SU-DHL-6 (cell line): ENCODE measurements at regions not wholly inside any gene's neighbourhood (a gene's known extent, or its start where the extent isn't known, plus 50 kb on each side); places are given as distances from the start of the nearest gene placed in this dataset.

Experiments used
- H2AFZ ChIP-seq: fragments of 200-600 bp; sonication (generic); 2 replicates; pipeline ENCODE4 v1.6.1; 2014; ENCODE audit warnings: low read depth, mild to moderate bottlenecking, moderate library complexity, mixed read lengths, antibody characterized with exemption, low read length; ENCODE audit not compliant: severe bottlenecking
- H3F3A ChIP-seq: fragments of 200-600 bp; shearing (Covaris generic); 2 replicates; pipeline ENCODE4 v1.6.0; 2016; ENCODE audit warnings: antibody characterized with exemption, mild to moderate bottlenecking; ENCODE audit not compliant: insufficient read depth
- H3K27ac ChIP-seq: fragments of 200-600 bp; sonication (generic); 2 replicates; pipeline ENCODE4 v1.5.1; 2016; ENCODE audit warnings: low read depth, mild to moderate bottlenecking, low read length, moderate library complexity, mixed read lengths
- H3K27me3 ChIP-seq: fragments of 200-600 bp; sonication (generic), shearing (Covaris generic); 2 replicates; pipeline ENCODE4 v1.6.0; 2014; ENCODE audit warnings: mild to moderate bottlenecking, low read length
- H3K36me3 ChIP-seq: fragments of 200-600 bp; sonication (generic); 2 replicates; pipeline ENCODE4 v1.6.1; 2014; ENCODE audit warnings: mild to moderate bottlenecking, low read length, mixed read lengths
- H3K4me2 ChIP-seq: fragments of 300-600, 200-600 bp; shearing (Covaris generic), sonication (generic); 2 replicates; pipeline ENCODE4 v1.6.0; 2014; ENCODE audit warnings: low read length, low read depth, mild to moderate bottlenecking; ENCODE audit not compliant: poor library complexity, severe bottlenecking
- H3K4me3 ChIP-seq: fragments of 200-600 bp; sonication (generic); 2 replicates; pipeline ENCODE4 v1.5.1; 2014; ENCODE audit warnings: antibody characterized with exemption, low read length, mild to moderate bottlenecking, mixed read lengths; ENCODE audit not compliant: insufficient read depth, poor library complexity, severe bottlenecking
- H3K79me2 ChIP-seq: fragments of 200-600 bp; sonication (generic); 2 replicates; pipeline ENCODE4 v1.6.1; 2014; ENCODE audit warnings: mild to moderate bottlenecking, low read length, moderate library complexity; ENCODE audit not compliant: insufficient read depth
- H3K9ac ChIP-seq: fragments of 200-600 bp; sonication (generic); 2 replicates; pipeline ENCODE4 v1.7.0; 2014; ENCODE audit warnings: mild to moderate bottlenecking, low read length
- H3K9me2 ChIP-seq: fragments of 200-600 bp; sonication (generic); replicated peaks from 2 replicates; pipeline ENCODE4 v1.6.1; 2014; ENCODE audit warnings: low read length; ENCODE audit not compliant: insufficient read depth
- H3K9me3 ChIP-seq: fragments of 200-600 bp; sonication (generic); 2 replicates; pipeline ENCODE4 v1.6.1; 2014; ENCODE audit warnings: low read length, mixed read lengths; ENCODE audit not compliant: insufficient read depth
- H4K20me1 ChIP-seq: fragments of 200-600 bp; sonication (generic); 2 replicates; pipeline ENCODE4 v1.6.1; 2014; ENCODE audit warnings: low read depth, mild to moderate bottlenecking, antibody characterized with exemption, low read length, moderate library complexity, mixed read lengths
- EZH2phosphoT487 ChIP-seq: fragments of 200-600 bp; sonication (generic), shearing (Covaris generic); conservative IDR thresholded peaks from 2 replicates; pipeline ENCODE4 v1.6.1; 2018; ENCODE audit warnings: mild to moderate bottlenecking, antibody characterized with exemption, low read length, moderate library complexity, mixed read lengths
- TF ChIP-seq, protein P1 (sequence below): fragments of 200-600 bp; sonication (generic); IDR thresholded peaks from one replicate; pipeline ENCODE4 v1.5.1; 2017; ENCODE audit warnings: antibody characterized with exemption, mild to moderate bottlenecking, low read length, moderate library complexity; ENCODE audit not compliant: insufficient read depth, poor library complexity, severe bottlenecking

DNA sequence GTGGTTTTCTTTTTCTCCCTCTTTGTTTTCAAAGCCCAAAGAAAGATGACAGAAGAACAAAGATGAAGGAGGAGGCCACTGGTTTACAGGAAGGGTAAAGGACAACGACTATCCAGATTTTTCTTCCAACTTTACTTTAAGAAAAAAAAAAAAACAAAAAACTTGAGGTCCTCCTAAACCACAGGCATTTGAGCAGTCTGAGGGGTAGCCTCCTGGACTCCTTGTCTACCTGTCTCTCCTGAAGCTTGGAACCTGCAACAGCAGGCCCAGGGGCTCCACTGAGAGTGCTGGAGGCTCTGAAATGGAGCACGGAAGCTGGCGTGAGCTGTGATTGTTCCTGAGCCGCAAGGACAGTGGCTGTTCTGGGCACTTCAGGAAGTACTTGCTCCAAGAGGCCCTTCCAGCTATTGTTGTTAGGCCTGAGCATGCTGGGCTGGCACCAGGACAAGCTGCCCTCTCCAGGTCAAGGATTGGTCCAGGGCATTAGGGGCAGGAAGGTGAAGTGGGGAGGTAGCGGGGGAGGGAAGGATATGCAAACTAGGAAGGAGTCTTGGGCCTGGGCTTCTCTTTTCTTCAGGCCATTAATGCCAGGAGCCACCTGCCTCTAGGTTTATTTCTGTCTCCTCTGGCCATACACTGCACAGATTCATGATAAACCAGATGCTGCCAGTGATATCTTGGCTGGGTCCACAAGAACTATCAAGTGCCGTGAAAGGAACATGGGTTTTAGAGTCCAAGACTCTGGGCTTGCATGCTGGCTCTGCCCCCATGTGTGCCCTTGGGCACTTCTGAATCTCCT is 147.3 kb downstream of the CCDC34 start:
- Histone ChIP-seq H3K4me2 (no peak overlapping the region), H3K27ac (no peak overlapping the region), H3K4me3 (no peak overlapping the region)

DNA sequence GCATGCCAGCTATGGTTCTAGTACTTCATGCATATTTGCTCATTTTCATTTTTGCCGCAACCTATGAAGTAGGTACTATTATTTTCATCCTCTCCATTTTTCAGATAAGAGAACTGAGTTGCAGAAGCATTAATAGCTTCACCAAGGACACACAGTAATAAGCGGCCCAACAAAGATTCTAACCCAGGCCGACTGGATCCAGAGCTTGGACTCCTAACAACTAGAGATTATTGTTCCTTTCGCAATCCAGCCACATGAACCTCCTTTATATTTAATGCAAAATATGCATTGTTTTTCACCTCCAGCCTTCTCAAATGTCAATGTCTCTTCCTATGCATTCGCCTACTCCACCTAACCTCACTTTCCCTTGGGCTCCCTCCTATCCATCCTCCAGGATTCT is 148.3 kb downstream of the CCDC34 start:
- Histone ChIP-seq H3K9me3 (no peaks in the 10 kb centered on the region), H3F3A (no peaks in the 10 kb centered on the region), H2AFZ (no peak overlapping the region), H3K36me3 (no peaks in the 10 kb centered on the region), H4K20me1 (no peaks in the 10 kb centered on the region), H3K27ac (no peak overlapping the region), H3K4me2 (no peak overlapping the region), H3K4me3 (no peak overlapping the region), H3K9me2 (no peaks in the 10 kb centered on the region), H3K9ac (no peak overlapping the region), H3K27me3 (no peaks in the 10 kb centered on the region), H3K79me2 (no peaks in the 10 kb centered on the region)
- TF ChIP-seq EZH2phosphoT487 = no peak

More for the DNA sequence above, 147.3 kb downstream of the CCDC34 start:
- H3K9ac ChIP-seq = no peak overlapping the region
- H3K79me2 ChIP-seq = no peaks in the 10 kb centered on the region
- H2AFZ ChIP-seq = no peak overlapping the region
- H4K20me1 ChIP-seq = no peaks in the 10 kb centered on the region
- H3F3A ChIP-seq = no peaks in the 10 kb centered on the region
- H3K9me2 ChIP-seq = no peaks in the 10 kb centered on the region
- H3K9me3 ChIP-seq = no peaks in the 10 kb centered on the region
- H3K36me3 ChIP-seq = no peaks in the 10 kb centered on the region
- TF ChIP-seq, protein P1, sequence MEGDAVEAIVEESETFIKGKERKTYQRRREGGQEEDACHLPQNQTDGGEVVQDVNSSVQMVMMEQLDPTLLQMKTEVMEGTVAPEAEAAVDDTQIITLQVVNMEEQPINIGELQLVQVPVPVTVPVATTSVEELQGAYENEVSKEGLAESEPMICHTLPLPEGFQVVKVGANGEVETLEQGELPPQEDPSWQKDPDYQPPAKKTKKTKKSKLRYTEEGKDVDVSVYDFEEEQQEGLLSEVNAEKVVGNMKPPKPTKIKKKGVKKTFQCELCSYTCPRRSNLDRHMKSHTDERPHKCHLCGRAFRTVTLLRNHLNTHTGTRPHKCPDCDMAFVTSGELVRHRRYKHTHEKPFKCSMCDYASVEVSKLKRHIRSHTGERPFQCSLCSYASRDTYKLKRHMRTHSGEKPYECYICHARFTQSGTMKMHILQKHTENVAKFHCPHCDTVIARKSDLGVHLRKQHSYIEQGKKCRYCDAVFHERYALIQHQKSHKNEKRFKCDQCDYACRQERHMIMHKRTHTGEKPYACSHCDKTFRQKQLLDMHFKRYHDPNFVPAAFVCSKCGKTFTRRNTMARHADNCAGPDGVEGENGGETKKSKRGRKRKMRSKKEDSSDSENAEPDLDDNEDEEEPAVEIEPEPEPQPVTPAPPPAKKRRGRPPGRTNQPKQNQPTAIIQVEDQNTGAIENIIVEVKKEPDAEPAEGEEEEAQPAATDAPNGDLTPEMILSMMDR = no peak
- no peak for TF ChIP-seq EZH2phosphoT487
- H3K27me3 ChIP-seq = no peaks in the 10 kb centered on the region

DNA sequence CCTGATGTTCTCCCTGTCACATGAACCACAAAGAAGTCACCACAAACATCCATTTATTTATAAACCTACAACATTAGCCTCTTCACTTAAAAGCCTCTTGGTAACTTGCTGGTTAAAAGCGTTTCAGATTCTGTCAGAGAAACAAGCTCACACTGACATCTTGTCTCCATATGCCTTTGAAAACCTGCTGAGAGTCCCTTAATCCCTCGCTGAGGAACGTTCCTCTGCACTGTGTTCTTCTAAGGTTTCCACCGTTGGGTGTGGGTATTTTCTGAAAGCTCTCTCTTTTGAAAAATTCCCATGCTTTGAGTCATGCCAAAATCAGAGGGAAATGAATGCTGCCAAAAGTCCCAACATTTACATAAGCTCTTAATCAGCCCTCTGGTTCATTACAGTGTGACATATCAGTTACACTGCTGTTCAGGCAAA is 149.8 kb downstream of the CCDC34 start:
- no peak for TF ChIP-seq EZH2phosphoT487
- TF ChIP-seq, protein P1 = no peak
- Histone ChIP-seq H3K79me2 (no peaks in the 10 kb centered on the region), H3K9me2 (no peaks in the 10 kb centered on the region), H3K27me3 (no peaks in the 10 kb centered on the region), H3K9ac (no peak overlapping the region), H3F3A (no peaks in the 10 kb centered on the region), H3K27ac (no peak overlapping the region), H3K4me3 (no peak overlapping the region), H2AFZ (no peak overlapping the region), H3K9me3 (no peaks in the 10 kb centered on the region), H4K20me1 (no peaks in the 10 kb centered on the region), H3K36me3 (no peaks in the 10 kb centered on the region), H3K4me2 (no peak overlapping the region)

DNA sequence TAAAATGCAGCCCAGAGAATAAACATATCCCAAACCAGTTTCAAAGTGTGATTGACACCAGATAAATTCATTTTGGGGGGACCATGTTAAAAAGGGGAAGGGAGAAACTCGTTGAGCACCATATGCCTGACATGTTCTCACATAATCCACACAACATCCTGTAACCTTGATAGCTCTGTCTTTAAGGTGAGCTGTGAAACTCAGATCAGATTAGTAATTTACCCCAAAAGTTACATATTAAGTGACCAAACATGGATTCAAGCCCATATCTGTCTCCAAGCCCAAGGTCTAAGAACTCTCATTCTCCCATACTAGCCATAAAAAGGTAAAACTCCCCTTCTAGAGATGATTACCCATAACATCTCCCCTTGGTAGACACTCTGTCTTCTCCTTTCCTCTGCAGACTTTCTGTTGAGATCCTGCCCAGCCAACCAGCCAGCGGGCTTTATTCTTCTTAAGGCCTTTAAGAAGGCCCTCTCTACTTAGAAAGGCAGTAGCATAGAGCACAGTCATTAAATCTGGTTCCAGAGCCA is 150.7 kb downstream of the CCDC34 start:
- no peaks in the 10 kb centered on the region for H3F3A ChIP-seq
- H3K4me2 ChIP-seq = no peak overlapping the region
- H2AFZ ChIP-seq = no peak overlapping the region
- H3K27me3 ChIP-seq = no peaks in the 10 kb centered on the region
- H3K9me2 ChIP-seq = no peaks in the 10 kb centered on the region
- TF ChIP-seq, protein P1 = no peak
- no peak for TF ChIP-seq EZH2phosphoT487
- no peaks in the 10 kb centered on the region for H3K36me3 ChIP-seq
- no peak overlapping the region for H3K27ac ChIP-seq
- H3K79me2 ChIP-seq = no peaks in the 10 kb centered on the region
- H3K9me3 ChIP-seq = no peaks in the 10 kb centered on the region
- no peak overlapping the region for H3K9ac ChIP-seq
- no peak overlapping the region for H3K4me3 ChIP-seq
- no peaks in the 10 kb centered on the region for H4K20me1 ChIP-seq
